H9 (cell line): ENCODE measurements at regions not wholly inside any gene's neighbourhood (a gene's known extent, or its start where the extent isn't known, plus 50 kb on each side); places are given as distances from the start of the nearest gene placed in this dataset.

Experiments used
- DNase-seq: peaks from one replicate; pipeline ENCODE4 v3.0.0-alpha.2; 2017
- H2AFZ ChIP-seq: one replicate; pipeline ENCODE4 v1.6.1; 2013; ENCODE audit warnings: mild to moderate bottlenecking, low read length, control low read depth, moderate library complexity
- H2AK5ac ChIP-seq: 2 replicates; pipeline ENCODE4 v1.6.1; 2013; ENCODE audit warnings: low read length, control low read depth, mixed read lengths; ENCODE audit not compliant: insufficient read length
- H2BK120ac ChIP-seq: one replicate; pipeline ENCODE4 v1.6.1; 2013; ENCODE audit warnings: low read depth, mild to moderate bottlenecking, low read length, control low read depth, inconsistent platforms; ENCODE audit not compliant: poor library complexity, severe bottlenecking
- H2BK12ac ChIP-seq: 2 replicates; pipeline ENCODE4 v1.6.1; 2013; ENCODE audit warnings: low read length, control low read depth, mixed read lengths, low read depth; ENCODE audit not compliant: insufficient read length
- H2BK15ac ChIP-seq: 2 replicates; pipeline ENCODE4 v1.6.1; 2013; ENCODE audit warnings: low read depth, low read length, control low read depth
- H2BK20ac ChIP-seq: one replicate; pipeline ENCODE4 v1.6.1; 2013; ENCODE audit warnings: low read depth, mild to moderate bottlenecking, low read length, control low read depth, inconsistent platforms; ENCODE audit not compliant: poor library complexity, severe bottlenecking
- H2BK5ac ChIP-seq: 2 replicates; pipeline ENCODE4 v1.6.1; 2013; ENCODE audit warnings: low read length, control low read depth, mixed read lengths; ENCODE audit not compliant: insufficient read length
- H3K14ac ChIP-seq: 2 replicates; pipeline ENCODE4 v1.6.1; 2013; ENCODE audit warnings: low read length, control low read depth; ENCODE audit not compliant: insufficient read depth
- H3K18ac ChIP-seq: 2 replicates; pipeline ENCODE4 v1.6.1; 2013; ENCODE audit warnings: low read depth, mild to moderate bottlenecking, mixed read lengths, low read length, control low read depth; ENCODE audit not compliant: insufficient read length
- H3K23ac ChIP-seq: 2 replicates; pipeline ENCODE4 v1.6.1; 2013; ENCODE audit warnings: low read length, control low read depth, mixed read lengths, low read depth; ENCODE audit not compliant: insufficient read length
- H3K23me2 ChIP-seq: 2 replicates; pipeline ENCODE4 v1.6.1; 2013; ENCODE audit warnings: low read depth, mild to moderate bottlenecking, mixed read lengths, low read length, control low read depth; ENCODE audit not compliant: insufficient read length, poor library complexity, severe bottlenecking
- H3K27ac ChIP-seq: 2 replicates; pipeline ENCODE4 v1.5.1; 2013; ENCODE audit warnings: low read length, control low read depth, mixed read lengths, low read depth; ENCODE audit not compliant: insufficient read length
- H3K27me3 ChIP-seq: 2 replicates; pipeline ENCODE4 v1.6.1; 2013; ENCODE audit warnings: low read length, control low read depth, inconsistent platforms; ENCODE audit not compliant: insufficient read depth
- H3K4ac ChIP-seq: 2 replicates; pipeline ENCODE4 v1.6.1; 2013; ENCODE audit warnings: low read depth, mild to moderate bottlenecking, control low read depth, inconsistent platforms, low read length, moderate library complexity
- H3K4me1 ChIP-seq: 2 replicates; pipeline ENCODE4 v1.6.1; 2013; ENCODE audit warnings: low read length, control low read depth, inconsistent platforms; ENCODE audit not compliant: insufficient read depth
- H3K4me2 ChIP-seq: 2 replicates; pipeline ENCODE4 v1.6.1; 2013; ENCODE audit warnings: low read length, control low read depth, mixed read lengths; ENCODE audit not compliant: insufficient read length, insufficient read depth
- H3K56ac ChIP-seq: 2 replicates; pipeline ENCODE4 v1.6.1; 2013; ENCODE audit warnings: low read depth, mild to moderate bottlenecking, mixed read lengths, low read length, control low read depth; ENCODE audit not compliant: insufficient read length
- H3K79me1 ChIP-seq: 2 replicates; pipeline ENCODE4 v1.6.1; 2013; ENCODE audit warnings: low read depth, mild to moderate bottlenecking, moderate library complexity, low read length, control low read depth, inconsistent platforms; ENCODE audit not compliant: insufficient read depth, poor library complexity, severe bottlenecking
- H3K79me2 ChIP-seq: 2 replicates; pipeline ENCODE4 v1.6.1; 2013; ENCODE audit warnings: low read length, control low read depth, inconsistent platforms; ENCODE audit not compliant: insufficient read depth
- H3K9ac ChIP-seq: 2 replicates; pipeline ENCODE4 v1.6.1; 2013; ENCODE audit warnings: low read length, control low read depth, mixed read lengths; ENCODE audit not compliant: insufficient read length; ENCODE audit errors: extremely low read depth
- H3K9me3 ChIP-seq: one replicate; pipeline ENCODE4 v1.6.1; 2013; ENCODE audit warnings: low read depth, low read length, inconsistent platforms; ENCODE audit not compliant: control insufficient read depth
- H3T11ph ChIP-seq: one replicate; pipeline ENCODE4 v1.6.1; 2013; ENCODE audit warnings: mild to moderate bottlenecking, low read length, control low read depth, inconsistent platforms
- H4K20me1 ChIP-seq: one replicate; pipeline ENCODE4 v1.6.1; 2013; ENCODE audit not compliant: control insufficient read depth, insufficient read length, insufficient read depth
- H4K5ac ChIP-seq: 2 replicates; pipeline ENCODE4 v1.6.1; 2013; ENCODE audit warnings: low read depth, mild to moderate bottlenecking, mixed read lengths, low read length, control low read depth; ENCODE audit not compliant: insufficient read length
- H4K8ac ChIP-seq: replicated peaks from 2 replicates; pipeline ENCODE4 v1.6.1; 2013; ENCODE audit warnings: low read length, control low read depth, mixed read lengths, low read depth; ENCODE audit not compliant: insufficient read length
- H4K91ac ChIP-seq: 2 replicates; pipeline ENCODE4 v1.6.1; 2013; ENCODE audit warnings: low read depth, mild to moderate bottlenecking, moderate library complexity, mixed read lengths, low read length, control low read depth; ENCODE audit not compliant: insufficient read length
- H3K27ac Mint-ChIP-seq, 3 experiments: 2 replicates in 2 of 3; 3 replicates in 1 of 3; pipeline ENCODE4 v1.8.0; 2020 to 2021; ENCODE audit warnings: mixed read lengths in 3 of 3, mild to moderate bottlenecking in 1 of 3, moderate library complexity in 1 of 3
- H3K27me3 Mint-ChIP-seq: 2 replicates; pipeline ENCODE4 v1.8.0; 2021; ENCODE audit warnings: low read depth, mild to moderate bottlenecking, moderate library complexity, mixed read lengths
- H3K36me3 Mint-ChIP-seq, 3 experiments: 2 replicates in 2 of 3; 3 replicates in 1 of 3; pipeline ENCODE4 v1.8.0; 2020 to 2021; ENCODE audit warnings: low read depth in 3 of 3, mixed read lengths in 3 of 3; ENCODE audit not compliant: insufficient read depth in 1 of 3
- H3K4me1 Mint-ChIP-seq, 2 experiments: 2 replicates each; pipeline ENCODE4 v1.8.0; 2020; ENCODE audit warnings: mixed read lengths in 2 of 2
- H3K4me3 Mint-ChIP-seq, 2 experiments: 2 replicates in 1 of 2; 3 replicates in 1 of 2; pipeline ENCODE4 v1.8.0; 2020 to 2021; ENCODE audit warnings: mild to moderate bottlenecking in 2 of 2, mixed read lengths in 2 of 2, moderate library complexity in 1 of 2
- H3K9me3 Mint-ChIP-seq, 2 experiments: 2 replicates in 1 of 2; 3 replicates in 1 of 2; pipeline ENCODE4 v1.8.0; 2020; ENCODE audit warnings: mild to moderate bottlenecking in 2 of 2, mixed read lengths in 2 of 2, moderate library complexity in 1 of 2
- WGBS: extraction: QIAGEN DNeasy Blood & Tissue Kit; methylation state at CpG from one replicate; pipeline ENCODE4 v1.1.7; 2013; ENCODE audit warnings: missing lambda C conversion rate, low lambda C conversion rate, mixed read lengths; ENCODE audit not compliant: insufficient read length; ENCODE audit errors: extremely low coverage; 5-methylcytosine and 5-hydroxymethylcytosine counted together
- TF ChIP-seq, protein P1 (sequence below): fragments of 200-600 bp; sonication (generic); conservative IDR thresholded peaks from 3 replicates; pipeline ENCODE4 v1.8.0; 2021; ENCODE audit warnings: antibody characterized with exemption, mild to moderate bottlenecking

DNA sequence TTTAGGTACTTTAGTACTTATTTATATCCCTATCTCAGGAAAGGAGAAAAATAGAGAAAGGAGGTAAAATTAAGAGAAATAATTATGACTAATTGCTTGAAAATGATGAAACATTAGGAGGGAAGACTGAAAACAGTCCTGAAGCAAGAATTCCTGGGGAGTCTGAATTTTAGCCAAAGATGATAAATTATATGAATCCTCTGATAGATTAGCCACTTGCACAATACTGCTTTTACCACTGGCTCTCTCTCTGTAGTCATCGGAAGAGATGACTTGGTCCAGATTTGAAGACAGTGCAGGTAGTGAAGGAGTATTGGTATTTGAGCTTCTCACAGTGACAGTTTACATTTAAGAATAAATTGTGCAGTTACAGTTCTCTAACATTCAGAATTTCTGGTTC lies 83.8 kb upstream of the CLEC14A start:
- Histone ChIP-seq H2AFZ (no peak overlapping the region), H4K5ac (no peak overlapping the region), H3K4me1 (no peaks in the 10 kb centered on the region), H3T11ph (no peak overlapping the region), H3K79me1 (no peaks in the 10 kb centered on the region), H3K27ac (no peak overlapping the region), H3K23me2 (no peaks in the 10 kb centered on the region), H4K20me1 (no peaks in the 10 kb centered on the region), H3K9ac (no peak overlapping the region), H3K79me2 (no peaks in the 10 kb centered on the region), H3K23ac (no peak overlapping the region), H3K18ac (no peak overlapping the region), H2BK120ac (no peak overlapping the region), H2AK5ac (no peak overlapping the region), H3K56ac (no peak overlapping the region), H4K8ac (no peak overlapping the region), H3K27me3 (no peaks in the 10 kb centered on the region), H3K4ac (no peak overlapping the region), H4K91ac (no peak overlapping the region), H2BK20ac (no peak overlapping the region), H3K14ac (no peak overlapping the region), H2BK12ac (no peak overlapping the region), H3K9me3 (no peaks in the 10 kb centered on the region), H3K4me2 (no peak overlapping the region), H2BK5ac (no peak overlapping the region), H2BK15ac (no peak overlapping the region)
- no peaks in the 10 kb centered on the region for H3K4me1 Mint-ChIP-seq
- H3K27me3 Mint-ChIP-seq: peaks cover 10% of the 10 kb centered on the region
- no peaks in the 10 kb centered on the region for H3K36me3 Mint-ChIP-seq
- H3K27ac Mint-ChIP-seq: no peak overlapping the region
- no peaks in the 10 kb centered on the region for H3K9me3 Mint-ChIP-seq
- TF ChIP-seq, protein P1, sequence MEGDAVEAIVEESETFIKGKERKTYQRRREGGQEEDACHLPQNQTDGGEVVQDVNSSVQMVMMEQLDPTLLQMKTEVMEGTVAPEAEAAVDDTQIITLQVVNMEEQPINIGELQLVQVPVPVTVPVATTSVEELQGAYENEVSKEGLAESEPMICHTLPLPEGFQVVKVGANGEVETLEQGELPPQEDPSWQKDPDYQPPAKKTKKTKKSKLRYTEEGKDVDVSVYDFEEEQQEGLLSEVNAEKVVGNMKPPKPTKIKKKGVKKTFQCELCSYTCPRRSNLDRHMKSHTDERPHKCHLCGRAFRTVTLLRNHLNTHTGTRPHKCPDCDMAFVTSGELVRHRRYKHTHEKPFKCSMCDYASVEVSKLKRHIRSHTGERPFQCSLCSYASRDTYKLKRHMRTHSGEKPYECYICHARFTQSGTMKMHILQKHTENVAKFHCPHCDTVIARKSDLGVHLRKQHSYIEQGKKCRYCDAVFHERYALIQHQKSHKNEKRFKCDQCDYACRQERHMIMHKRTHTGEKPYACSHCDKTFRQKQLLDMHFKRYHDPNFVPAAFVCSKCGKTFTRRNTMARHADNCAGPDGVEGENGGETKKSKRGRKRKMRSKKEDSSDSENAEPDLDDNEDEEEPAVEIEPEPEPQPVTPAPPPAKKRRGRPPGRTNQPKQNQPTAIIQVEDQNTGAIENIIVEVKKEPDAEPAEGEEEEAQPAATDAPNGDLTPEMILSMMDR: no peak
- no peak overlapping the region for H3K4me3 Mint-ChIP-seq
- no CpG with 5 or more reads among the region's 1 CpG for WGBS
- DNase-seq: no peak
